HG03442 (cell line): ENCODE measurements at regions not wholly inside any gene's neighbourhood (a gene's known extent, or its start where the extent isn't known, plus 50 kb on each side); places are given as distances from the start of the nearest gene placed in this dataset.

Experiments used
- ATAC-seq: cut with Tn5 transposase; IDR thresholded peaks from one replicate; pipeline ENCODE4 v1.9.1; 2021; ENCODE audit warnings: mild to moderate bottlenecking, moderate library complexity; ENCODE audit not compliant: unreplicated experiment

GRCh38 chr1:34590211-34590623 lies 164.6 kb upstream of the GJB5 start:
- ATAC-seq: no peak

DNA sequence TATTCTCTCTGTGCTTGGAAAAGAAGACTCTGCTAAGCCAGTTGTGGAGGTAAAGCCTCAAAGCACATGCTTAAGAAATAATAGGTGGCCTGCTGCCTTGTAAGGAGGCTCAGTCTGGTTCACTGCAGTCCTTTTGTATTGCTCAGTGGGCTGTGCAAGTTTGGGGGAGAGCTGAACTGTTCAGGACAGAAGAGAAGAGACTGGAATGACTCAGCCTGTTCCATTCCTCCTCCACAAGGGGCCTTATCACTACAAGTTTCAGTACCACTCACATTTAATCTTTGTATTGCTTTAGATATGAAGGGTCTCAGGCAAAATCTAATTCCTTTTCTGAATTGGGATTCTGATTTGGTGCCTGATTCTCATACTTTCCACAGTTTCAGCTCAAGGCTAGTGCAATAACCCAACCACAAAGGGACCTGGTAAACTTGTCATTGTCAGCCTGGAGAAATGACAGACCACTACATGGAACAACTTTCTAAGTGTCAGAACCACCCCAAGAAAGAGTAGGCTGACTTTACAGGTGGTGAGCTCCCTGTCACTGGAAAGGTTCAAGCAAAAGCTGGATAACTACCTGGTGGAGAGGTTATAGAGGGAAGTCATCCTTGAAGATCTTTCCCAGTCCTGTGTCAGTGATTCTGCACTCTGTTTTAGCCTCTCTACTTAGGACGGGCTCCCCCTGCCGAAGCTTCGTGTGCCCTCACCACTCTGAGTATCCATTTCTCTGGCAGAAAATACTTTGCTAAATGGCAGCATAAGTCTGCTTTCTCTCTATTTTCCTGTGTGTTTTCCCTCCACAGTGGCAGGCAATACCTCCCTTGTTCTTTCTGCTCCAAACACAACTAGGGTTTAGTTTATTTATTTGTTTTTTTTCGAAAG lies 162.9 kb upstream of the GJB5 start:
- ATAC-seq: no peak

- ATAC-seq: no peak
These were observed 156.9 kb upstream of the GJB5 start for GRCh38 chr1:34597877-34598514.

- no peak for ATAC-seq
These were observed 151.9 kb upstream of the GJB5 start for GRCh38 chr1:34602907-34603306.

DNA sequence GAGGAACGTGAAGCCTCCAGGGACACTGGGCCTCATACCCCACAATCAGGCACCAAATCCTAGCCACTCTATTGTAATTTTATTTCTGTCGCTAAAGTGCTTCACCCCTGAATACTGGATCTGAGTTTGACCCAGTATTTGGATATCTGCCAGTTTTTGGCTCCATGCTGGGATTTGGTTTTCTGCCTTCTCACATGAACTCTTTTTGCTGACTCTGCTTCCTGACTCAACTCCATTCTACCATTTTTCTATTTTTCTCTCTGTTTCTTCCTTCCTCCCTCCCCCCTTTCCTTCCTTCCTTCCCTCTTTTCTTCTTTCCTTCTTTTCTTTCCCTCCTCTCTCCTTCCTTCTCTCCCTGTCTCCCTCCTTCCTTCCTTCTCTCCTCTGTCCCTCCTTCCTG lies 151.3 kb upstream of the GJB5 start:
- no peak for ATAC-seq

GRCh38 chr1:34606504-34606903 lies 148.3 kb upstream of the GJB5 start:
- ATAC-seq: no peak

GRCh38 chr1:34610063-34610462 lies 144.8 kb upstream of the GJB5 start:
- no peak for ATAC-seq

GRCh38 chr1:34611571-34611970 lies 143.3 kb upstream of the GJB5 start:
- ATAC-seq: no peak

DNA sequence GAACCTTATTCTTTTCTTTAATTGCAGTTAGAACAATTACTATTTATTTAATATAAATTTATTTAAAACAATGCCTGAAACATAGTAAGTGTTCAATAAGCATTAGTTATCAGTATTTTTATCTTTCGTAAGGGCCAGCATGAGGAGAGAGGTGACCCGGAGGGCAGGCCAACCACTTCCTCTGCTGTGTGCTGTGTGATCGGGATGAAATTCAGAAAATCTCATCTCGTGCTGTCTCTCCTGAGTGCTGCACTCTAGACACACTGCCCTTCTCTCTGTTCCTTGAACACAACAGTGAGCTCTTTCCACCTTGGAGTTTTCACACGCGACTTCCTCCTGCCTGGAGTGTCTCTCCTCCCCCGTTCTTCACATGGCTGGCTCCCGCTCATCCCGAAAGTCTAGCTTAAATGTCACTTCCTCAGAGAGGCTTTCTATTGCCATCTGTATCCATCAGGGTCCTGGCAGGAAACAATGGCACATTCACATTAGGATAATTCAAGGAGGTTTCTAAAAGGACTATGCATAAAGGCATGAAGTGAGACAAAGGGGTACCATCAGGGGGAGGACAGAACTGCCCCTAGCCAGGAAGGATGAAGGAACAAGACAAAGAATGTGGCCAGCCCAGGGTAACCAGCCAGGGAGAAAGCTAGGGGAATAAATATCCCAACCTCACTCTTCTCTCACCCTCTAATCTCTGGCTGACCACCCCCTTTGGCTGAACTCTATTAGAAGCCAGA lies 142.6 kb upstream of the GJB5 start:
- ATAC-seq: no peak

DNA sequence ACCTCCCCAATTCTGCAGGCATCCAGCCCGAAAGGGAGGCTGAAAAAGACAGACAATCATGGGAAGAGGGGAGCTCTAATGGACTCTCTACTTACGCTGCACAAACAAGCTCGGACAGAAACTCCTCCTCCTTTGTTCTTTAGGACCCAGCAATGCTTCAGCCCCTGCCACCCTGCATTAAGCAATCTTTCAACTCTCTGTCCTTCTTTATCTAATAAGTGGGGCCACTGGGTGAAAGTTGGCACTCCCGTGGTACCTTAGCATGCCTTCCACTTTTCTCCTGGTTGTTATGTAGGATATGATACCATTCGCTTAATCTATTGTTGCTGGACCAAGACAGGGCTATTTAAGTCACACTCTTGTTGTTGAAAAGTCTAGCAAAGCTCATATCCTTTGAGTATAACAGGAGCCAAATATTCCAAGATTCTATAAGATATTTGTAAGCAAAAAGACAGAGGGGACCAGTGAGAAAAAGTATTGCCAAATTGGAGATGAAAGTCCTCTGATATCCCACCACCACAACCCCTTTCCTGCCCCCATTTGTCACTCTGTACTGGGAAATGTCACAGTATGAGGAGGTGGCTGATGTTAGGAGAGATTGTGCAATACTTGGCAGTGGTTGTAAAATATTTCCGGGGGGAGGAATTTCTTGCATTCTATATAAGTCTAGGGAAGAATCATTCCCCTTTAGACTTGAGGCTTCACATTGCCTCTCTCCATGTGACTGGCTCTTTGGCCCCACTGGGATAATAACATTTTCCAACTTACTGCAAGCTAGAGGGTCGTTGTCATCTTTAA lies 137.3 kb upstream of the GJB5 start:
- no peak for ATAC-seq

DNA sequence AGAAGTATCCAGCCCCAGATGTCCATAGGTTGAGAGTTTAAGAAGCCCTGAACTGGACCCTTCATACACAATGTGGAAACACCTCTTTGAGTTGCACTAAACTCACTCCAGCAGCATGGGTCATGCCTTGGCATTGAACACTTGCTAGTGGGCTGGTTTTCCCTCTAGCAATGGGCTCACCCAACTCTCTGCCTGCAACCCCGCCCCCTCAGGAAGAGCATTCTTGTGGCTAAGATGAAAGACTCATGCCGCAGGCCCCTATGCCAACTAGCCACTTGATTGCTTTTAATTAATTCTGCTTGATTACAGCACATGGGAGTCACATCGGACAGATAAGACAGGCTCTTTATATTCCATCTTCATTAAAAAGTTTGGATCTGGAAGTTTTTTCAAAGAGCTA lies 136.5 kb upstream of the GJB5 start:
- ATAC-seq: no peak

GRCh38 chr1:34619256-34619655 lies 135.6 kb upstream of the GJB5 start:
- no peak for ATAC-seq

DNA sequence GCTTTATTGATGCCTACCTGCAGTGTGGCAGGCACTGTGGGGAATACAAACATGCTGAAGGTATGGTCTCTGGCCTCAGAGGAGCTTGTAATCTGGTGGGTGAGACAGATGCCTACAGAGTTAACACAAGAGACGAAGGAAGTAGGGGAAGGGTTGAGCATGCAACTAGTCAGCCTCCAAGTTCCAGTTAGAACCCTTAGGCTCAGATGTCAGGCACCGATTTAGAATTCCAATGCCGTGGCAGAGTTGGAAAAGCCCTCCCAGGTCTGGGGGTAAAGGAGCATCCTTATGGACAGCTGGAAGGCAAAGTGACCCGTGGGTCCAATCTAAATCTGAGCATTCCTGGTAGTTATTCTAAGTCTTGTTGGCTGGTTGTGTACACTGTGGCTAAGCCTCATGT lies 132.9 kb upstream of the GJB5 start:
- ATAC-seq: no peak

GRCh38 chr1:34625521-34626015 lies 129.3 kb upstream of the GJB5 start:
- ATAC-seq: no peak

DNA sequence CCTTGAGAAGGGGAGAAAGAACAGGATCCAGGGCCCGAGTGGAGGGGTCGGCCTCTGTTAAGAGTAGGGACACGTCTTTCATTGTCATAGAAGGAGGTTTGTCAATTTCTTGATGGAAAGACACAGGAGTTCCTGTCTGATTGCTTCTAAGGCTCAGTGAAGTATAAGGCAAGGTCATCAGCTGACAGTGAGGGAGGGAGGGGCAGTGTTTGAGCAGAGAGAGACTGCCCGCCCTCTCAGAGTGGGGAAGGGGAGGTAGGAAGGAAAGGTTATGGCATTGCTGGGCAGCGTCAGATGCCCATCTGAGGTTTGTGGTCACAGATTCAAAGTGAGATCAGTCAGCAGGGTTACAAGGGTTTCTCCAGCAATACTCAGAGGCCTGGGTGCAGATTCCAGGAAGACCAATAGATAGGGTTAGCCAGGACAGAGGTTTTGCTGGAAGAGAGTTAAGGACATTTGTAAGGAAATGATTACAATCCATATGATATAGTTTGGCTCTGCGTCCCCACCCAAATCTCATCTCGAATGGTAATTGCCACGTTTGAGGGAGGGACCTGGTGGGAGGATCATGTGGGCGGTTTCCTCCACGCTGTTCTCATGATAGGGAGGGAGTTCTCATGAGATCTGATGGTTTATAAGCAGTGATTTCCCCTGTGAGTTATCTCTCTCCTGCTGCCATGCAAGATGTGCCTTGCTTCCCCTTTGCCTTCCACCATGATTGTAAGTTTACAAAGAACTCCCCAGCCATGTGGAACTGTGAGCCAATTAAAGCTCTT lies 127.2 kb upstream of the GJB5 start:
- ATAC-seq: no peak

DNA sequence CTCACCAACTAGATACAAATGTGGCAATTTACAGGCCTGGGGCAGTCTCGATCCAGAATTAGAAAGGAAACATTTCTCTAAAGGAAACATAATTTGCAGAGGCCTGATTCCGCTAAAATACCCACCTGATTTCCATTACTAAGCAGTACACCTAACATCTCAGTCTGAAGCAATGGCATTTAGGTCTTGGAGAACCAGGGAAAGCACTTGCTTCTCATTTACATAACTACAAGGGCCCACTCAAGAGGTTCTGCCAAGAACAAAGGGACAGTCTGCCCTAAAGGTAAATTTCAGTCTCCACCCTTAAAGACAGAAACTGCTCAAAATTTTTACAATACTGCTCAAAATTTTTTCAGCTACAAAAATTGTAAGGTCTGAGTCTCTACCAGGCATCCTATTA lies 123.7 kb upstream of the GJB5 start:
- no peak for ATAC-seq

GRCh38 chr1:34639701-34640100 lies 115.1 kb upstream of the GJB5 start:
- no peak for ATAC-seq

GRCh38 chr1:34640654-34641401 lies 114.0 kb upstream of the GJB5 start:
- no peak for ATAC-seq

DNA sequence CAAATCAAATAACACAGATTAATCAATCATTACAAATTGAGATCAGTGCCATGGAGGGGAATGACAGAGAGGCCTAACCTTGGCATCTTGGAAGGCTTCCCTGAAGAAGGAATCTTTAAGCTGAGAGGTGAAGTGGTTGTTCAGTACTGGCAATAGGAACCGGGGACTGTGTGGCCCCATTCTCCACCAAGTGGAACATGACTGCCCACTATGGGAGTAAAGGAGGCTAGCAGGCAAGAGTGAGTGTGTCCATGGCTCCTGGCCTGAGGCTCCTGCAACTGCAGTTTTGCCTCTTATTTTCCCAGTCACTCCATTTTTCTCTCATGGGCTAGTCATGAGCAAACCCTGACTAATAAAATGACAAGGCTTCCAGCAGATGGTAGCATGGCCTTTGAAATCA lies 112.2 kb upstream of the GJB5 start:
- ATAC-seq: no peak
